CD4-positive, alpha-beta T cell treated with Interleukin-4 for 4 hours (primary cell): ENCODE measurements at regions not wholly inside any gene's neighbourhood (a gene's known extent, or its start where the extent isn't known, plus 50 kb on each side); places are given as distances from the start of the nearest gene placed in this dataset.

Experiments used
- DNase-seq: peaks from one replicate; pipeline ENCODE4 v3.0.0-alpha.2; 2020

GRCh38 chr2:129757915-129758783 is 221.3 kb upstream of the RAB6C start:
- DNase-seq = no peak

GRCh38 chr2:129758784-129759471 is 220.5 kb upstream of the RAB6C start:
- DNase-seq = peak; percentile 3

- DNase-seq = no peak
Observed at GRCh38 chr2:129759472-129760010, 219.9 kb upstream of the RAB6C start.

- DNase-seq = no peak
Observed at GRCh38 chr2:129760669-129761068, 218.8 kb upstream of the RAB6C start.

- DNase-seq = no peak
Observed at GRCh38 chr2:129761569-129762021, 217.9 kb upstream of the RAB6C start.

GRCh38 chr2:129762386-129763189 is 216.9 kb upstream of the RAB6C start:
- DNase-seq = no peak

GRCh38 chr2:129763190-129763846 is 216.1 kb upstream of the RAB6C start:
- DNase-seq = no peak

GRCh38 chr2:129763966-129764365 is 215.5 kb upstream of the RAB6C start:
- no peak for DNase-seq

GRCh38 chr2:129764376-129765325 is 214.8 kb upstream of the RAB6C start:
- DNase-seq = no peak

- DNase-seq = no peak
Observed at GRCh38 chr2:129765326-129765677, 214.2 kb upstream of the RAB6C start.

GRCh38 chr2:129765678-129766351 is 213.7 kb upstream of the RAB6C start:
- no peak for DNase-seq

- DNase-seq = no peak
Observed at GRCh38 chr2:129766374-129766993, 213.0 kb upstream of the RAB6C start.

GRCh38 chr2:129767346-129768035 is 212.0 kb upstream of the RAB6C start:
- no peak for DNase-seq

- DNase-seq = no peak
Observed at GRCh38 chr2:129768036-129768386, 211.5 kb upstream of the RAB6C start.

- DNase-seq = no peak
Observed at GRCh38 chr2:129768485-129769184, 210.8 kb upstream of the RAB6C start.

- DNase-seq = no peak
Observed at GRCh38 chr2:129769185-129769991, 210.1 kb upstream of the RAB6C start.

GRCh38 chr2:129771418-129772189 is 207.9 kb upstream of the RAB6C start:
- DNase-seq = no peak
